HepG2 (cell line): ENCODE measurements at regions not wholly inside any gene's neighbourhood (a gene's known extent, or its start where the extent isn't known, plus 50 kb on each side); places are given as distances from the start of the nearest gene placed in this dataset.

Experiments
- BCL3 ChIP-seq: sonication (generic); formaldehyde crosslinking; IDR thresholded peaks from 2 replicates; pipeline ENCODE4 v1.5.1; 2020; ENCODE audit warnings: mild to moderate bottlenecking, missing genetic modification reagents, moderate library complexity
- FOXM1 ChIP-seq: sonication (generic); formaldehyde crosslinking; IDR thresholded peaks from 2 replicates; pipeline ENCODE4 v1.5.0; 2020; ENCODE audit warnings: missing genetic modification reagents
- HOXA9 ChIP-seq: sonication (generic); formaldehyde crosslinking; IDR thresholded peaks from 2 replicates; pipeline ENCODE4 v1.8.1; 2022; ENCODE audit warnings: missing genetic modification reagents, mild to moderate bottlenecking, moderate library complexity, borderline replicate concordance
- RBAK ChIP-seq: sonication (generic); formaldehyde crosslinking; IDR thresholded peaks from 2 replicates; pipeline ENCODE4 v1.5.1; 2020; ENCODE audit warnings: mild to moderate bottlenecking, missing genetic modification reagents
- ZNF749 ChIP-seq: sonication (generic); formaldehyde crosslinking; IDR thresholded peaks from 2 replicates; pipeline ENCODE4 v1.8.0; 2022; ENCODE audit warnings: mild to moderate bottlenecking, missing genetic modification reagents, moderate library complexity, borderline replicate concordance
- ZNF839 ChIP-seq: sonication (generic); formaldehyde crosslinking; IDR thresholded peaks from 2 replicates; pipeline ENCODE4 v1.4.0; 2020; ENCODE audit warnings: missing genetic modification reagents, mild to moderate bottlenecking, borderline replicate concordance
- ZSCAN29 ChIP-seq: sonication (generic); formaldehyde crosslinking; conservative IDR thresholded peaks from 2 replicates; pipeline ENCODE4 v1.4.0; 2020; ENCODE audit warnings: mild to moderate bottlenecking, missing genetic modification reagents
- TF ChIP-seq, protein P1 (sequence below): sonication (generic); formaldehyde crosslinking; IDR thresholded peaks from 2 replicates; pipeline ENCODE4 v1.4.0; 2020; ENCODE audit warnings: missing genetic modification reagents

DNA sequence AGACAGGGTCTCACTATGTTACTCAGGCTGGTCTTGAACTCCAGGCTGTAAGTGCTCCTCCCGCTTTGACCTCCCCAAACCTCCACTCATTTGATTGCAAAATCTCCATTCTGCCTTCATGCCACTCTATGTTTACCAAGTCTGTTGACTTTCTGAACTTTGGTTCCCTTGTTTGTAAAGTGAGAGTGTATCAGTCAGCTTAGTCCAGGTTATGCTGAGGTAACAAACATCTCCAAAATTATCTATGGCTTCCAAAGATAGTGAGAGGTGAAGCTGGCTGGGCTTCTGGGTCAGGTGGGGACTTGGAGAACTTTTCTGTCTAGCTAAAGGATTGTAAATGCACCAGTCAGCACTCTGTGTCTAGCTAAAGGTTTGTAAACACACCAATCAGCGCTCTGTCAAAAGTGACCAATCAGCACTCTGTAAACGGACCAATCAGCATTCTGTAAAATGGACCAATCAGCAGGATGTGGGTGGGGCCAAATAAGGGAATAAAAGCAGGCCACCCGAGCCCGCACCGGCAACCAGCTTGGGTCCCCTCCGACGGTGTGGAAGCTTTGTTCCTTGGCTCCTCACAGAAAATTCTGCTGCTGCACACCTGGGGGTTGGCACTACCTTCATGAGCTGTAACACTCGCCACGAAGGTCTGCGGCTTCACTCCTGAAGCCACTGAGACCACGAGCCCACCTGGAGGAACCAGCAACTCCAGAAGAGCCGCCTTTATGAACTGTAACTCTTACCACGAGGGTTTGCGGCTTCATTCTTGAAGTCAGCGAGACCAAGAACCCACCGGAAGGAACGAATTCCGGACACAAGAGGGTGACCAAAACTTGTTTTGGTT lies 109.3 kb downstream of the MIAT start (continued):
- no peak for TF ChIP-seq HOXA9 (CRISPR knock-in tag)
- TF ChIP-seq, protein P1, sequence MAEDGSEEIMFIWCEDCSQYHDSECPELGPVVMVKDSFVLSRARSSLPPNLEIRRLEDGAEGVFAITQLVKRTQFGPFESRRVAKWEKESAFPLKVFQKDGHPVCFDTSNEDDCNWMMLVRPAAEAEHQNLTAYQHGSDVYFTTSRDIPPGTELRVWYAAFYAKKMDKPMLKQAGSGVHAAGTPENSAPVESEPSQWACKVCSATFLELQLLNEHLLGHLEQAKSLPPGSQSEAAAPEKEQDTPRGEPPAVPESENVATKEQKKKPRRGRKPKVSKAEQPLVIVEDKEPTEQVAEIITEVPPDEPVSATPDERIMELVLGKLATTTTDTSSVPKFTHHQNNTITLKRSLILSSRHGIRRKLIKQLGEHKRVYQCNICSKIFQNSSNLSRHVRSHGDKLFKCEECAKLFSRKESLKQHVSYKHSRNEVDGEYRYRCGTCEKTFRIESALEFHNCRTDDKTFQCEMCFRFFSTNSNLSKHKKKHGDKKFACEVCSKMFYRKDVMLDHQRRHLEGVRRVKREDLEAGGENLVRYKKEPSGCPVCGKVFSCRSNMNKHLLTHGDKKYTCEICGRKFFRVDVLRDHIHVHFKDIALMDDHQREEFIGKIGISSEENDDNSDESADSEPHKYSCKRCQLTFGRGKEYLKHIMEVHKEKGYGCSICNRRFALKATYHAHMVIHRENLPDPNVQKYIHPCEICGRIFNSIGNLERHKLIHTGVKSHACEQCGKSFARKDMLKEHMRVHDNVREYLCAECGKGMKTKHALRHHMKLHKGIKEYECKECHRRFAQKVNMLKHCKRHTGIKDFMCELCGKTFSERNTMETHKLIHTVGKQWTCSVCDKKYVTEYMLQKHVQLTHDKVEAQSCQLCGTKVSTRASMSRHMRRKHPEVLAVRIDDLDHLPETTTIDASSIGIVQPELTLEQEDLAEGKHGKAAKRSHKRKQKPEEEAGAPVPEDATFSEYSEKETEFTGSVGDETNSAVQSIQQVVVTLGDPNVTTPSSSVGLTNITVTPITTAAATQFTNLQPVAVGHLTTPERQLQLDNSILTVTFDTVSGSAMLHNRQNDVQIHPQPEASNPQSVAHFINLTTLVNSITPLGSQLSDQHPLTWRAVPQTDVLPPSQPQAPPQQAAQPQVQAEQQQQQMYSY (CRISPR knock-in tag) = no peak
- TF ChIP-seq RBAK (CRISPR knock-in tag) = peak; percentile 97
- TF ChIP-seq FOXM1 (CRISPR knock-in tag) = no peak
- no peak for TF ChIP-seq ZNF749 (CRISPR knock-in tag)
- no peak for TF ChIP-seq BCL3
- TF ChIP-seq ZSCAN29 = no peak
- TF ChIP-seq ZNF839 (CRISPR knock-in tag) = no peak
